NCI-H748 (cell line): ENCODE measurements at regions not wholly inside any gene's neighbourhood (a gene's known extent, or its start where the extent isn't known, plus 50 kb on each side); places are given as distances from the start of the nearest gene placed in this dataset.

Experiments
- DNase-seq: peaks from one replicate; lab custom pipeline; 2025; ENCODE audit not compliant: unreplicated experiment; lab: John Stamatoyannopoulos, UW

DNA sequence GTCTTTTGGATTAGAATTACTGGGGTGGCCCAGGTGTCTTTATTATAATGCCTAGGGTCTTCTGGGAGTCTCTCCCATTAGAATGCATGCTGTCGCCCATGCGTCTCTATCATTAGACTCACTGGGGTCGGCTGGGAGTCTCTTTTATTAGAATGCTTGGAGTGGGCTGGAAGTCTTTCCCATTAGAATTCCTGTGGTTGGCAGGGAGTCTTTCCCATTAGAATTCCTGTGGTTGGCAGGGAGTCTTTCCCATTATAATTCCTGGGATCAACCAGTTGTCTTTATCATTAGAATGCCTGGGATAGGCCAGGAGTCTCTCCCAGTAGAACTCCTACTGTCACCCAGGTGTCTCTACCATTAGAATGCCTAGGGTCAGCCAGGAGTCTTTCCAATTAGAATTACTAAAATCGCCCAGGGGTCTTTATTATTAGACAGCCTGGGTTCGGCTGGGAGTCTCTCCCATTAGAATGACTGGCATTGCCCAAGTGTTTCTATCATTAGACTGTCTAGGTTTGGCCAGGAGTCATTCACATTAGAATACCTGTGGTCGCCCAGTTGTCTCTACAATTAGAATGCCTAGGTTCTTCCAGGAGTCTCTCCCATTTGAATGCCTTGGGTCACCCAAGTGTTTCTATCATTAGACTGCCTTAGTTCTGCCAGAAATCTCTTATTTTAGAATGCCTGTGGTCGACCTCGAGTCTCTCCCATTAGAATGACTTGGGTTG is 1558.5 kb downstream of the UQCRFS1 start:
- DNase-seq, result no peak

DNA sequence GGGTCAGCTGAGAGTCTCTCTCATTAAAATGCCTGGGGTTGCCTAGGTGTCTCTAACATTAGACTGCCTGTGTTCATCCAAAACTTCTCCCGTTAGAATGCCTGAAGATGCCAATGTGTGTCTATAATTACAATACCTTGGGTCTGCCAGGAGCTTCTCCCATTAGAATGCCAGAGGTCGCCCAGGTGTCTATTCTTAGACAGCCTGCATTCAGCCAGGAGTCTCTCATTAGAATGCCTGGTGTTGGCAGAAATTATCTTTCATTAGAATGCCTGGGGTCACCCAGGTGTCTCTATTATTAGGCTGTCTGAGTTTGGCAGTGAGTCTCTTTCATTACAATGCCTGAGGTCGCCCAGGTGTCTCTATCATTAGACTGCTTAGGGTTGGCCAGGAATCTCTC is 1560.2 kb downstream of the UQCRFS1 start:
- no peak for DNase-seq

DNA sequence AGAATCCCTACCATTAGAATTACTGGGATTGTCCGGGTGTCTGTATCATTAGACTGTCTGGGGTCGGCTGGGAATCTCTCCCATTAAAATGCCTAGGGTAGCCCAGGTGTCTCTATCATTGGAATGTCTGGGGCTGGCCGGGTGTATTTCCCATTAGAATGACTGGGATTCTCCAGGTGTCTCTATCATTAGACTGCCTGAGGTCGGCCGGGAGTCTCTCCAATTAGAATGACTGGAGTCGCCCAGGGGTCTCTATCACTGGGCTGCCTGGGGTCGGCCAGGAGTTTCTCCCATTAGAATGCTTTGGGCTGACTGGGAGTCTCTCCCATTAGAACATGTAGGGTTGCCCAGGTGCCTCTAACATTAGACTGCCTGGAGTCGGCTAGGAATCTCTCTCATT is 1560.7 kb downstream of the UQCRFS1 start:
- no peak for DNase-seq

DNA sequence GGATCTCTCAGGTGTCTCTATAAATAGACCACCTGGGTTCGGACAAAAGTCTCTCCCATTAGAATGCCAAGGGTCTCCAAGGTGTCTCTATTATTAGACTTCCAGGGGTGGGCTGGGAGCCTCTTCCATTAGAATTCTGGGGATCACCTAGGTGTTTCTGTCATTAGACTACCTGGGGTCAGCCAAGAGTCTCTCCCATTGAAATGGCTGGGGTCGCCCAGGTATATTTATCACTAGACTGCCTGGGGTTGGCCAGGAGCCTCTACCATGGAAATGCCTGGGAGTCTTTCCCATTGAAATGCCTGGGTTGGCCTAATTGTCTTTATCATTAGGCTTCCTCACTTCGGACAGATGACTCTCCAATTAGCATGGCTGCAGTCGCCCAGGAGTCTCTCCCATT is 1565.5 kb downstream of the UQCRFS1 start:
- no peak for DNase-seq

DNA sequence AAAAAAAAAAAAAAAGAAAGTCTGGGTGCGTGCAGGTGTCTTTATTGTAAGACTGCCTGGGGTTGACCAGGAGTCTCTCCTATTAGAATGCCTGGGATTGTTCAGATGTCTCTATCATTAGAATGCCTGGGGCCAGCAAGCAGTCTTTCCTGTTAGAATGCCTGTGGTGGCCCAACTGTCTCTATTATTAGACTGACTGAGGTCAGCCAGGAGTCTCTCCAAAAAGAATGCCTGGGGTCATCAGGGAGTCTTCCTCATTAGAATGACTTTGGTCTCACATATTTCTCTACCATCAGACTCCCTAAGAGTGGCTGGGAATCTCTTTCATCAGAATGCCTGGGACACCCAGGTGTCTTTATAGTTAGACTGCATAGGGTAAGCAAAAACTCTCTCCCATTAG is 1577.5 kb downstream of the UQCRFS1 start:
- DNase-seq, result no peak

DNA sequence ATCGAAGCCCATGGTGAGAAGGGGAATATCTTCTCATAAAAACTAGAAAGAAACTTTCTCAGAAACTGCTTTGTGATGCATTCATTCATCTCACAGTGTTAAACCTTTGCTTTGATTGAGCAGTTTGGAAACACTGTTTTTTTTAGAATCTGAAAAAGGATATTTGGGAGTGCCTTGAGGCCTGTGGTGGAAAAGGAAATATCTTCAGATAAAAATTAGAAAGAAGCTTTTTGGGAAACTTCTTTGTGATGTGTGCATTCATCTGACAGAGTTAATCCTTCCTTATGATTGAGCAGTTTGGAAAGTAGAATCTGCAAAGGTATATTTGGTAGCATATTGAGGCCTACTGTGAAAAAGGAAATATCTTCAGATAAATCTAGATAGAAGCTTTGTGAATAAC is 1594.9 kb downstream of the UQCRFS1 start:
- DNase-seq, result no peak

DNA sequence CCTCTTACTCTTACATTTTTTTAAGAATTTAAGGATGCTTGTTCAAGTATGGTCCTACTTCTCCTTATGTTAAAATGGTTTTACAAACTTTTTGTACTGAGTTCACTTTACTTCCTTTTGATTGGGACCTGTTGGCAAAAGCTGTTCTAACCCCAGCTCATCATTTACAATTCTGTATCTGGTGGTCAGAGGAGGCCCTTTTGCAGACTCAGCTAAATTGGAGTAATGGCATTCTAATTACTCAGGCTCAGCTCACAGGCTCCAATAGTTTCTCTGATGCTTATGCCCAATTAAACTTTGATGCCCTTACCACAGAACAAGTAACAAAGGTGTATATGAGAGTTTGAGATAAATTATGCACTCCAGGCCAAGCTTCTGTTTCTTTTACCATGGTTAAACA is 1632.0 kb downstream of the UQCRFS1 start:
- DNase-seq, result no peak
